Liver (tissue), 3 donors: ENCODE measurements at regions not wholly inside any gene's neighbourhood (a gene's known extent, or its start where the extent isn't known, plus 50 kb on each side); places are given as distances from the start of the nearest gene placed in this dataset.

Experiments
- CTCF ChIP-seq: fragments of 150-350 bp; IDR thresholded peaks from 2 replicates; pipeline ENCODE4 v1.5.1; 2017; ENCODE audit warnings: improper control_type of control experiment, low read depth, low read length; ENCODE audit not compliant: missing input control
- FOXA1 ChIP-seq: IDR thresholded peaks from 2 replicates; pipeline ENCODE4 v1.6.1; 2016; ENCODE audit warnings: antibody characterized with exemption
- JUND ChIP-seq, 2 donors: IDR thresholded peaks; 2 replicates each; pipeline ENCODE4 v1.6.1; 2016; ENCODE audit warnings: antibody characterized with exemption in 2 of 2
- SP1 ChIP-seq: IDR thresholded peaks from 2 replicates; pipeline ENCODE4 v1.6.1; 2018; ENCODE audit warnings: antibody characterized with exemption, mild to moderate bottlenecking
- TAF1 ChIP-seq: conservative IDR thresholded peaks from 2 replicates; pipeline ENCODE4 v1.6.1; 2016; ENCODE audit warnings: antibody characterized with exemption, mild to moderate bottlenecking
- YY1 ChIP-seq: IDR thresholded peaks from 2 replicates; pipeline ENCODE4 v1.6.1; 2016; ENCODE audit warnings: antibody characterized with exemption, mild to moderate bottlenecking
- donor health status: healthy.
- donor health status: healthy.

GRCh38 chr4:101584306-101584705 is 206.2 kb upstream of the BANK1 start:
- TF ChIP-seq CTCF = no peak
- TF ChIP-seq JUND (IDR thresholded peaks at IDR 0.05) = no peak
- no peak for TF ChIP-seq SP1
- no peak for TF ChIP-seq YY1
- TF ChIP-seq TAF1 = no peak
- no peak for TF ChIP-seq FOXA1
